ENCODE measurements at regions not wholly inside any gene's neighbourhood (a gene's known extent, or its start where the extent isn't known, plus 50 kb on each side); places are given as distances from the start of the nearest gene placed in this dataset.

- H3K27me3 Mint-ChIP-seq (ENCODE audit: insufficient read depth, low read depth), result no peaks in the 10 kb centered on the region
- H3K9me3 Mint-ChIP-seq, result no peaks in the 10 kb centered on the region
- Histone ChIP-seq H3K79me2 (ENCODE audit: low read depth) (no peaks in the 10 kb centered on the region), H3F3A (ENCODE audit: low read depth) (no peaks in the 10 kb centered on the region), H3K27ac (no peak overlapping the region), H3K9ac (no peak overlapping the region), H3K9me3 (ENCODE audit: low read depth) (no peaks in the 10 kb centered on the region), H2AFZ (replicated peaks) (no peak overlapping the region), H4K20me1 (ENCODE audit: low read depth) (no peaks in the 10 kb centered on the region), H3K36me3 (no peaks in the 10 kb centered on the region), H3K4me3 (no peak overlapping the region), H3K4me1 (no peaks in the 10 kb centered on the region), H3K4me2 (no peak overlapping the region), H3K27me3 (peaks cover 13% of the 10 kb centered on the region)
- TF ChIP-seq EZH2phosphoT487 (IDR thresholded peaks at IDR 0.05), result no peak
- TF ChIP-seq EZH2 (IDR thresholded peaks at IDR 0.05), result no peak
- no peak for TF ChIP-seq CTCF (IDR thresholded peaks at IDR 0.05)
- H3K36me3 Mint-ChIP-seq, result no peaks in the 10 kb centered on the region
- no peaks in the 10 kb centered on the region for H3K4me1 Mint-ChIP-seq
- H3K27ac Mint-ChIP-seq, result no peak overlapping the region
- no peak for DNase-seq (ENCODE audit: low spot score)
- no peak overlapping the region for H3K4me3 Mint-ChIP-seq
Observed at GRCh38 chr14:62156052-62156451, 393.8 kb downstream of the SNAPC1 start.

- Mint-ChIP-seq H3K27me3 (ENCODE audit: insufficient read depth, low read depth) (no peaks in the 10 kb centered on the region), H3K9me3 (no peaks in the 10 kb centered on the region), H3K4me1 (no peaks in the 10 kb centered on the region), H3K36me3 (no peaks in the 10 kb centered on the region), H3K27ac (no peak overlapping the region), H3K4me3 (no peak overlapping the region)
- Histone ChIP-seq H3K79me2 (ENCODE audit: low read depth) (no peaks in the 10 kb centered on the region), H4K20me1 (ENCODE audit: low read depth) (no peaks in the 10 kb centered on the region), H3K27me3 (peaks cover 13% of the 10 kb centered on the region), H3K27ac (no peak overlapping the region), H3K36me3 (no peaks in the 10 kb centered on the region), H3F3A (ENCODE audit: low read depth) (no peaks in the 10 kb centered on the region), H3K4me1 (no peaks in the 10 kb centered on the region), H2AFZ (replicated peaks) (no peak overlapping the region), H3K9ac (no peak overlapping the region), H3K4me2 (no peak overlapping the region), H3K9me3 (ENCODE audit: low read depth) (no peaks in the 10 kb centered on the region), H3K4me3 (no peak overlapping the region)
- no peak for DNase-seq (ENCODE audit: low spot score)
- TF ChIP-seq CTCF (IDR thresholded peaks at IDR 0.05) (no peak), EZH2phosphoT487 (IDR thresholded peaks at IDR 0.05) (no peak), EZH2 (IDR thresholded peaks at IDR 0.05) (no peak)
Observed at GRCh38 chr14:62158779-62159178, 396.6 kb downstream of the SNAPC1 start.

GRCh38 chr14:62159314-62159713 is 397.1 kb downstream of the SNAPC1 start:
- H3K27ac ChIP-seq, result no peak overlapping the region
- TF ChIP-seq EZH2phosphoT487 (IDR thresholded peaks at IDR 0.05) (no peak), CTCF (IDR thresholded peaks at IDR 0.05) (no peak), EZH2 (IDR thresholded peaks at IDR 0.05) (no peak)
- H4K20me1 ChIP-seq (ENCODE audit: low read depth), result no peaks in the 10 kb centered on the region
- H2AFZ ChIP-seq (replicated peaks), result no peak overlapping the region
- Mint-ChIP-seq H3K4me3 (no peak overlapping the region), H3K36me3 (no peaks in the 10 kb centered on the region), H3K9me3 (no peaks in the 10 kb centered on the region), H3K27me3 (ENCODE audit: insufficient read depth, low read depth) (no peaks in the 10 kb centered on the region), H3K4me1 (no peaks in the 10 kb centered on the region), H3K27ac (no peak overlapping the region)
- no peak overlapping the region for H3K4me3 ChIP-seq
- no peak overlapping the region for H3K9ac ChIP-seq
- H3K36me3 ChIP-seq, result no peaks in the 10 kb centered on the region
- no peak overlapping the region for H3K4me2 ChIP-seq
- H3K4me1 ChIP-seq, result no peaks in the 10 kb centered on the region
- peaks cover 13% of the 10 kb centered on the region for H3K27me3 ChIP-seq
- no peaks in the 10 kb centered on the region for H3K9me3 ChIP-seq (ENCODE audit: low read depth)
- H3F3A ChIP-seq (ENCODE audit: low read depth), result no peaks in the 10 kb centered on the region
- no peak for DNase-seq (ENCODE audit: low spot score)
- no peaks in the 10 kb centered on the region for H3K79me2 ChIP-seq (ENCODE audit: low read depth)

Measured in neural progenitor cell (in vitro differentiated cells).